ENCODE measurements at regions not wholly inside any gene's neighbourhood (a gene's known extent, or its start where the extent isn't known, plus 50 kb on each side); places are given as distances from the start of the nearest gene placed in this dataset.

DNA sequence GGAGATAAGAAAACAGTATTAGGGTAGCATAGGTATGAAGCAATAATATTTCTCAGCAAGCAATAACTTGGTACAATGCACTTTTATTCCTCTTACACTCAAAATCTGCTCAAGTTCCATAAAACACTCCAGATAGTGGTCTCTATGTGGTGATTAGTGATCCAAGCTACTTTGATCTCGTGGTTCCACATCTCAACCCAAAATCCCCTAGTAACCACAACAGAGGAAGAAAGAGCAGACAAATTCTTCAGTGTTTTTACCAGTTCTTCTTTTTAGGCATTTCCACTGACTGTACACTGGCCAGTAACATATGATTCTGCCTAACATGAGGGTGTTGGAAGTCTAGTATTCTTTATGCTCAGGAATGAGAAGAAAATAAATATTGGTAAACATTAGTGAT lies 309.0 kb upstream of the PTCHD4 start:
- Histone ChIP-seq H3K4me1 (no peaks in the 10 kb centered on the region), H3K9me3 (peaks cover 0 to 4% (median 0%) of the 10 kb centered on the region in 4 donors), H3K36me3 (no peaks in the 10 kb centered on the region), H3K27me3 (no peaks in the 10 kb centered on the region), H3K4me3 (no peak overlapping the region), H3K27ac (replicated peaks in 1 of 4) (no peak overlapping the region)
- DNase-seq (ENCODE audit: extremely low spot score) = no peak
- TF ChIP-seq POLR2AphosphoS5 (IDR thresholded peaks at IDR 0.05) = no peak
- TF ChIP-seq POLR2A (IDR thresholded peaks at IDR 0.05; ENCODE audit: low read depth) = no peak
- TF ChIP-seq, protein P1, sequence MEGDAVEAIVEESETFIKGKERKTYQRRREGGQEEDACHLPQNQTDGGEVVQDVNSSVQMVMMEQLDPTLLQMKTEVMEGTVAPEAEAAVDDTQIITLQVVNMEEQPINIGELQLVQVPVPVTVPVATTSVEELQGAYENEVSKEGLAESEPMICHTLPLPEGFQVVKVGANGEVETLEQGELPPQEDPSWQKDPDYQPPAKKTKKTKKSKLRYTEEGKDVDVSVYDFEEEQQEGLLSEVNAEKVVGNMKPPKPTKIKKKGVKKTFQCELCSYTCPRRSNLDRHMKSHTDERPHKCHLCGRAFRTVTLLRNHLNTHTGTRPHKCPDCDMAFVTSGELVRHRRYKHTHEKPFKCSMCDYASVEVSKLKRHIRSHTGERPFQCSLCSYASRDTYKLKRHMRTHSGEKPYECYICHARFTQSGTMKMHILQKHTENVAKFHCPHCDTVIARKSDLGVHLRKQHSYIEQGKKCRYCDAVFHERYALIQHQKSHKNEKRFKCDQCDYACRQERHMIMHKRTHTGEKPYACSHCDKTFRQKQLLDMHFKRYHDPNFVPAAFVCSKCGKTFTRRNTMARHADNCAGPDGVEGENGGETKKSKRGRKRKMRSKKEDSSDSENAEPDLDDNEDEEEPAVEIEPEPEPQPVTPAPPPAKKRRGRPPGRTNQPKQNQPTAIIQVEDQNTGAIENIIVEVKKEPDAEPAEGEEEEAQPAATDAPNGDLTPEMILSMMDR (IDR thresholded peaks at IDR 0.05) = no peak
- no peak for TF ChIP-seq EP300 (IDR thresholded peaks at IDR 0.05)
- intact Hi-C loops (cut with DNase I) = no loop called here
- 73% methylated on average over 1 of the region's 1 CpG for WGBS

GRCh38 chr6:48417927-48418326 lies 306.9 kb upstream of the PTCHD4 start:
- WGBS = 61% methylated on average over 4 of the region's 4 CpGs

DNA sequence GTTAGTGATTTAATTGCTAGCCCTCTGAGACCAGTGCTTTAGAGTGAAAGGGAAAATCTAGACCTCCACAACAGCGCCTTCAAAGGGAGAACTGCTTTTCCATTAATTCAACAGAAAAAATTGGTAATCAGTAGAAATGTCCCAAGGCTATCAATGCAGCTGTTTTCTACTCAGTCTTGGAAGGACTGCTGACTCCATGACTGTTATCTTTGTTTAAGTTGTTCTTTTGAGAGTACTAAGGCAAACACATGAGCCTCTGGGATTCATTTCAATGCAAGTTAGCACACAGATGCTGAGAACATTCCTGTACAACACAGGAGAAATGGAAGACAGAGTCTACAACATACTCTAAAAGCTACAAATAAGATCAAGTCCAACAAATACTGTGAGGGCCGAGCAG lies 301.7 kb upstream of the PTCHD4 start:
- intact Hi-C loops (cut with DNase I) = no loop called here
- no peak overlapping the region for H3K4me3 ChIP-seq
- DNase-seq (ENCODE audit: extremely low spot score) = no peak
- no peaks in the 10 kb centered on the region for H3K4me1 ChIP-seq
- H3K27ac ChIP-seq (replicated peaks in 1 of 4) = no peak overlapping the region
- 91% methylated on average over 2 of the region's 2 CpGs for WGBS
- no peaks in the 10 kb centered on the region for H3K36me3 ChIP-seq
- no peaks in the 10 kb centered on the region for H3K9me3 ChIP-seq
- no peak for TF ChIP-seq EP300 (IDR thresholded peaks at IDR 0.05)
- TF ChIP-seq POLR2A (IDR thresholded peaks at IDR 0.05; ENCODE audit: low read depth) = no peak
- TF ChIP-seq, protein P1 (IDR thresholded peaks at IDR 0.05) = no peak
- no peak for TF ChIP-seq POLR2AphosphoS5 (IDR thresholded peaks at IDR 0.05)
- no peaks in the 10 kb centered on the region for H3K27me3 ChIP-seq

More at GRCh38 chr6:48417927-48418326, 306.9 kb upstream of the PTCHD4 start:
- intact Hi-C loops (cut with DNase I) = no loop called here
- TF ChIP-seq, protein P1 (IDR thresholded peaks at IDR 0.05) = no peak
- TF ChIP-seq POLR2AphosphoS5 (IDR thresholded peaks at IDR 0.05) = no peak
- no peak for TF ChIP-seq POLR2A (IDR thresholded peaks at IDR 0.05; ENCODE audit: low read depth)
- no peak for TF ChIP-seq EP300 (IDR thresholded peaks at IDR 0.05)
- H3K36me3 ChIP-seq = no peaks in the 10 kb centered on the region
- no peaks in the 10 kb centered on the region for H3K4me1 ChIP-seq
- no peaks in the 10 kb centered on the region for H3K27me3 ChIP-seq
- H3K27ac ChIP-seq (replicated peaks in 1 of 4) = no peak overlapping the region
- DNase-seq (ENCODE audit: extremely low spot score) = no peak
- H3K4me3 ChIP-seq = no peak overlapping the region
- peaks cover 0 to 4% (median 0%) of the 10 kb centered on the region in 4 donors for H3K9me3 ChIP-seq

DNA sequence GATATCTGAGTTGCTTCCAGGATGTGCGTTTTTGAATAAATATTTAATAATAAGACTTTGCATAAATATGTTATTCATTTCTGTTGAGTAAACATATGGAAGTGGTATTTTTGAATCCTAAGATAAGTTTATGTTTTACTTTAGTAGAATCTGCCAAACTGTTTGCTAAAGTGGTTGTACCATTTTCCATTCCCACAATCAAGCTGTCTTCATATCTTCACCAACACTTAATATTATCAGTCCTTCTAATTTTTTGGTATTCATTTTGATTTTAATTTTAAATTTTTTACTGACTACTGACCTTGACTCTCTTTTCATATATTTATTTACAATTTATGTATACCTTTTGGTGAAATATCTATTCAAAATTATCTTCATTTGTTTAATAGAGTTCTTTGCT lies 293.9 kb upstream of the PTCHD4 start:
- Histone ChIP-seq H3K36me3 (no peaks in the 10 kb centered on the region), H3K27ac (replicated peaks in 1 of 4) (no peak overlapping the region), H3K4me3 (no peak overlapping the region), H3K27me3 (no peaks in the 10 kb centered on the region), H3K9me3 (peaks cover 0 to 13% (median 5%) of the 10 kb centered on the region in 4 donors), H3K4me1 (no peaks in the 10 kb centered on the region)
- TF ChIP-seq POLR2AphosphoS5 (IDR thresholded peaks at IDR 0.05) = no peak
- no peak for DNase-seq (ENCODE audit: extremely low spot score)
- 76% methylated on average over 1 of the region's 1 CpG for WGBS
- intact Hi-C loops (cut with DNase I) = no loop called here

- Histone ChIP-seq H3K27me3 (no peaks in the 10 kb centered on the region), H3K27ac (replicated peaks in 1 of 4) (no peak overlapping the region), H3K4me1 (no peaks in the 10 kb centered on the region), H3K4me3 (no peak overlapping the region), H3K36me3 (no peaks in the 10 kb centered on the region), H3K9me3 (peaks cover 0 to 13% (median 5%) of the 10 kb centered on the region in 4 donors)
- DNase-seq (ENCODE audit: extremely low spot score) = no peak
- TF ChIP-seq EP300 (IDR thresholded peaks at IDR 0.05) (no peak), POLR2AphosphoS5 (IDR thresholded peaks at IDR 0.05) (no peak), POLR2A (IDR thresholded peaks at IDR 0.05; ENCODE audit: low read depth) (no peak)
- TF ChIP-seq, protein P1 (IDR thresholded peaks at IDR 0.05) = no peak
- intact Hi-C loops (cut with DNase I) = no loop called here
- WGBS = 75% methylated on average over 3 of the region's 3 CpGs
These were observed 292.6 kb upstream of the PTCHD4 start for GRCh38 chr6:48403587-48403986.

All from esophagus muscularis mucosa (tissue), 4 donors.